ENCODE measurements at regions not wholly inside any gene's neighbourhood (a gene's known extent, or its start where the extent isn't known, plus 50 kb on each side); places are given as distances from the start of the nearest gene placed in this dataset.

DNA sequence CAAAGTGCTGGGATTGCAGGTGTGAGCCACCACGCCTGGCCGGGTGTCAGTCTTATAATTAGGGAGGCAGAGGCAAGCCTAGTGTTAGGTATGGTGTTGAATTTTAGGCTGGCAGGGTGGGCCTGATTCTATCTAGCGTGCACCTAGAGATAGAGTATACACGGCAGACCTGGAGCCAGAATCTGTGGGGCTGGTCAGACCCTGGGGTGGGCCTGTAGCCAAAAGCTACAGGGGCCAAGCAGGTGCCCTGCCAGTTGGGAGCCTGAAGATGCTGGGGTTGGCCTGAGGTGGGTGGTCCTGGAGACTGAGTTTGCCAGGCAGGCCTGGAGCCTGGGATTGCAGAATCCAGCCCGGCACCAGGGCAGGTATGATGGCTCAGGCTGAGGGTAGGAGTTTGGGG is 1580.3 kb downstream of the ARAP2 start:
- DNase-seq: no peak

DNA sequence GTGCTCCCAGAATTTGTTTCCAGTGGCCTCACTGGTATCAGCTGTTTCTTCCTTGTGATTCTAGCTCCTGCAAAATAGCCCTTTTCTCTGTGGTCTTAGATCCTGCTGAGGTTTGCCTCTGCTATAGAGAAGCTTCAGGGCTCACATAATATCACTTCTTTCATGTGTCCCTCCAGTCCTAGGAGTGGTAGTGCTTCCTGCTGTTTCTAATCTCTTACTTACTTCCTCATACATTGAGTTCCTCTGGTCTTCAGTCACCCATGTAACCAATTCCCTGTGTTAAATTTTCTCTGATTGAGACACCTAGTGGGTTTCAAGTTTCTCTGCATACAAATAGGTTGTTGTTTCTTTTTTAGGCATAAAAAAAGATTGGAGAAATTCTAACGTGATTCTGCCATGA is 1567.9 kb downstream of the ARAP2 start:
- no peak for DNase-seq

DNA sequence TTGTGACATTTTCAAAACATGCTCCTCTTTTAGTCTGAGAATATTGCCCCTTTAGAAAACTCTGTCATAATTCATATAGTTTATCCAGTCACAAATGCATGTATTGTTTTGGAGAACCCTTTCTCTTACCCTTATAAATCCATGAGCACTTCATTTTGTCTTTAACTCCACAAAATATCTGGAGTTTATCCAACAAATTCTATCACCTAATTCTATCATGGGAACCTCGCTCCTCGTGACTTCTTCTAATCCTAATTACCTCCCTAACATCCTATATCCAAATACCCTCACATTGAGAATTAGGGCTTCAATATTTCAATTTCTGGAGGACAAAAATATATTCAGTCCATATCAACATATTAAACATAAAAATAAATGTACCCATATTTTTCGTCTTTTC is 1565.9 kb downstream of the ARAP2 start:
- no peak for DNase-seq

DNA sequence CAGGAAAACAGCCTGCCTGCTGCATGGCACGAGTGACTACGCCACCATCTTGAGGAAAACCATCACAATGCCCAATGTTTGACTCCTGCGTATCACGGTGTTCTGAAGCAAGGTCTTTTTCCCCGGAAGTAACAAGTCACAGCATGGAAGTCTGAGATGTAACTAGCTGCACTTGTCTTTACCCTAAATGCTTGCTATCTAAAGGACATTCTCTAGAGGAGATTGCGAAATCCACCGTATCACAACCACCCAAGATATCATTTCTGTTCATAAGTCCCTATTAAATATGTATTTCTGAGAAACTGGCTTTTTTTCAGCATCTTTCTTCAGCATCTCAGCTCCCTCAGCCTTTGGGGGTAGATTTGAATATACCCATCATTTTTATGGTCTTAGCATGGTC is 1565.1 kb downstream of the ARAP2 start:
- DNase-seq: no peak

DNA sequence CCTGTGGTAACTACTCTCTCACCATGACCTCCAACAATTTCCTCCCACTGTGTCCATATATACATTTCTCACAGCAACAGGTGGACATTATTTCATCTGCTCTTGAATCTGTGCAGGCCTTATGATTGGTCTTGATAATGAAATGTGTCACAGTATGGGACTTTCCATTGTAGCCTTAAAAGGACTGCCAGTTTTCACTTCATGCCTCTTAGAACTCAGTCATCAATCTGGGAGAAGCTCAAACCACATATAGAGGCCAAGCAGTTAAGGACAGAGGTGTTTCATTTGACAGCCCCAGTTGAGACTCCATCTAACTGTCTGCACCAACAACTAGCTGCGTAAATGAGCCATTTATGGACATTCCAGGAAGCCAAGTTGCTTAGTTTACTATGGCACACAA is 1534.8 kb downstream of the ARAP2 start:
- no peak for DNase-seq

DNA sequence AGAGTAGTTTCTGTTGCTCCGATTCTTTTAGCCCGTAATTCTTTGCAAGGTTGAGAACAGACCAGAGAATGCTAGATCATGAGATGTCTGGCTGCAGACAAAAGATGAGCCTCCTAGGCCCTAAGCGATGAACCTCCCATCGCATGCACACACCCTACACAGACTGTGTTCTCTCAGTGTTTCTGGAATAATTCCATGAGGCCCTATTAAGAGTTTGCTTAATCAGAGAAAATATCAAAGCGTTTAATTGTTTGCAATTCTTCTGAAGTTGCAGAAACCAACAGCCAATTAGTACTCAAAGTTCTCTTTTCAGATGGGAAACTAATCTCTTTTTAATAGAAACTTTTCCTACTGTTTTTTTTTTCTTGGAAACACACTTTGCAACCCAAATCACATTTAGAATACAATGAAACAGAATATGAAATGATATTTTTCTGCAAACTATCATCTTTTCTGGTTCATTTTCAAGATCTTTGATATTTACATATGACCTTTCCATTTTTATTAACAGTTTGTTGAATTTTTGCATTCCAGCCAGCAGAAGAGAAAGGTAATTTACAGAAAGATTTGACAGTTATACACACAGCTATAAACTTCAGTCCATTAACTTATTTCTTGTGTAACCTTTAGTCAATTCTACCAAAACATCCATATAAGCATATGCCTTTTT is 1525.6 kb downstream of the ARAP2 start:
- DNase-seq: no peak

DNA sequence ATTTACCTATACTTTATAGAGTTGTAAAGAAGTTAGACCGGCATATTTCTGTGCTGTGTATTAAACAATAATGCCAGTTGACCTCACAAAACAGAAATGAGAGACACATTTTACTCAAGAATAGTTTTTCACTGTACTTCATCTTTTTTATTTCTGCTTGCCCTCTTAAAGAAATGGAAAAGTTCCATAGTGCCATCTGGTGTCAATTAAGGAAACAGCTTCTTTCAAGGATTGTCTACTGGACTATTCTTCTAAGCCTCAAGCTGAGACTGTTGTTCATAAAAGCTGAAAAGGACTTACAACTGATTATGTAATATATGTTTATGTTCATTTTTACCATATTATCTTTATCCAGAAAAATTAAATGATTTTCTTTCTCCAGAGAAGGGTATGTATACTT is 1523.7 kb downstream of the ARAP2 start:
- DNase-seq: peak; percentile 56

DNA sequence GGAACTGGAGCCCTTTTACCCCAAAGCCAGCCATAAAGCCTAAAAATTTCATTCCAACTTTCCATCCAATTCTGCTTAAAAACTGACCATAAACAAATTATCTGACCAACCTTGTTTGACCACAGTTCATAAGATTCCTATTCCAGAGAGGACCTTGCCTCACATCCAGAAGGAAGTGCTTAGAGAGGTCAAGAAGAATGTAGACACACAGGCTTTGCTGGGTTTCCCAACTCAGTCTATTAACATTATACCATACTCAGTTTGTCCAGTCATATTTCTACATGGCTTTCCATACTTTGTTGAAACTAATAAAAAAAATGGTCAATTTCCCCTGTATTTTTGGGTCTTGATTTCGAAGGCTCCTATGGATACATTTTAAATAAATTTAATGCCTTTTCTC is 1522.5 kb downstream of the ARAP2 start:
- no peak for DNase-seq

DNA sequence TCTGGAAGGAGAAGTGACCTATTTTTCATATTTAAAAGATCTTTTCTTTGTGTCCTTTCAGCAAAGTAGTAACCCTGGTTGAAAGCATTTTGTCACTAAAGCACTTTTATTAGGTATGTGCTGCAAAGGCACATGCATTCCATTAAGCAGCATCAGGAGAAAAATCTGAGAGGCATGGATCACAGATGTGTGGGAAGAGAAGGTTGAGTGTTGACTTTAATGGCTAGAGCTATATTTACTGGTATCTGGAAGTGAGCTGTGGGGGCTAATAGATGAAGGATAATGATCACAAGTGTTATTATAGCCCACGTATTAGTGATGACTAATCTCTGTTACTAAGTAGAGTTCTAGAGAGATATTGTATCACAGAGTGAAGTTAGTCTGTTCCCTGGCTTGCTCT is 1520.7 kb downstream of the ARAP2 start:
- DNase-seq: no peak

DNA sequence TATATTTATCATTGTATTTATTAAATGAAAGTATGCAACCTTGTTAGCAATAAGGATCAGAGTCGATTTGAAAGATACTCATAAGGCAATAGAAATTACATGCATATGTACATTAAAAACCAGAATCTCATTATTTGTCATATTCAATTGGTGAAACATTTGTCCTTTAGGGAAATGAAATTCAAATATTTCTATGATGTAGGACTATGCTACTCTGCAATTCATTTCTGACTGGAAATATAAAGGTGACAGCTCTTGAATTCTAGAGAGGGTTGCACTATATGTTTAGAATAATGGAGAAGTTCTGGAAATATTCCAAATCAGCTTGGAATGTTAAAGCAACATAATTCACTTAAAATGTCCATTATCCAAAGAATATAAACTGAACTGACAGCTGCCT is 1519.8 kb downstream of the ARAP2 start:
- DNase-seq: no peak

DNA sequence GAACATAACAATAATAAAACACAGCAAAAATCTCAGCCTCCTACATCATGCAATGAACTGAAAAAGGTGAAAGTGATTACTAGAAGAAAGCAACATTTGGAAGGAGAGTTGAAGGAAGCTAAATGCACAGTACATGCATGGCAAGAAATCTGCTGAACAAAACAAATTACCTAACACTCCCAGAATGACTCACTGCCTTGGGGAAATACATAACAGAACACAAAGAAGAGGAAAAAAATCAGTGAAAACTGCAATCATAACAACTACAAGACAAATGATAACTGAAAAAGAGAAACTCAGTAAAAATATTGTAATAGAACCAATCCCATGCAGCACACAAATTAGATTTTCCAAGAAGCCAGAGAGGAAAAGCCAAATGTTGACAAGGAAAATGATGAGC is 1513.2 kb downstream of the ARAP2 start:
- peak; percentile 35 for DNase-seq

DNA sequence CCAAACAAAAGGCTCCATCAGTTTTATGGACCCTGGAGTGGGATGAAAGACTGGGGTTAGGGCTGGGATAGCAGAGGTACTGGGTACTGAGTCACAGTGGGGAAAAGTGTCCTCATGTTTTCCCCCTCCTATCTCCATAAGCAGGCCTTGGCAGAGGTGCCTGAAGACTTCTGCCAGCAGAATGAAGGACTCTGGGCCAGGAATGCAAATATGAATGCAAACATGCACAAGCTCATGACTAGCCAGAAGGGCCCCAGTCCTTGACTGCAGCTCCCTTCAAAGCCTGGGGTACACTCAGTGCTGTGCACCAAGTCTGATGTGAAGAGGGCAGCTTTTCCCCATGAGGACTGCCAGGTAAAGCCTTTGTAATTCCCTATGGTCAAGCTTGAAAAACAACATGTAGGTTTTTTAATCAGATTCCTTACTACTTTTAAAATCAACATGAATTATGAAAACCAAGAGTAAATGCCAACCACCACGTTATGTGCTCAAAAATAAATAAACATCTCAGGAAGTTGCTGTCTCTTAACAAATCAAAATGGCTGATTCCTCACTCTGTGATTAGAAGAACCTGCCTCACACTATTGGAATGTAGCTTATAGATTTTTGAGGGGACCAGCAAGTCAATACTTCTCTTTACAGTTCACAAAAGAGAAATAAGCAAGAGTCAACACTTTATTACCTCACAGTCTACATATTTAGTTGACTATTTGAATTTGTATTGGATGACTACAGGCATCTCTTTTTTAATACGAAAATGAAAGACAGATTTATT is 1512.0 kb downstream of the ARAP2 start:
- DNase-seq: no peak

DNA sequence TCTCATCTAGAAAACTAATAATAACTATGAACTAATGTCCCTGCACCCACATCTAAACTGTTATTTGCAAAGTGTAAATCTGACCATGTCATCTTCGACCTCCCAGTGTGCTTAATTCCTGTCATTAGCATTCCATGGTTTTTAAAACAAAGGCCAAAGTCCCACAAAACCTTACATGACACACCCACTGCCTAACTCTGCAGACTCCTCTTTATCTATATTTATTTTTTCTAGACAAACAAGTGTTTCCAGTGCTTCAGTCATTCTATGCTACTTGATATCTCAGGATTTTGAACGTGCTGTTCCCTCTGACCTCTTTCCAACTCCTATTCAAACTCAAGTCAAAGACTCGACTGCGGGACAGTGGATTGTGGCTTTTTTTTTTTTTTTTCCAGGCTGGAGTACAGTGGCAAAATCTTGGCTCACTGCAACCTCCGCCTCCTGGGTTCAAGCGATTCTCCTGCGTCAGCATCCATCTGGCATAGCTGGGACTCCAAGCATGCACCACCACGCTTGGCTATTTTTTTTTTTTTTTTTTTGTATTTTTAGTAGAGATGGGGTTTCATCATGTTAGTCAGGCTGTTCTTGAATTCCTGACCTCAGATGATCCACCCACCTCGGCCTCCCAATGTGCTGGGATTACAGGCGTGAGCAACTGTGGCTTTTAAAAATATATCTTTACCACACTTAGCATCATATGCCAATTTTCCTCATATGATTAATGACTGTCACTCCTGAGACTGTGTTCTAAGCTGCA is 1511.0 kb downstream of the ARAP2 start:
- no peak for DNase-seq

DNA sequence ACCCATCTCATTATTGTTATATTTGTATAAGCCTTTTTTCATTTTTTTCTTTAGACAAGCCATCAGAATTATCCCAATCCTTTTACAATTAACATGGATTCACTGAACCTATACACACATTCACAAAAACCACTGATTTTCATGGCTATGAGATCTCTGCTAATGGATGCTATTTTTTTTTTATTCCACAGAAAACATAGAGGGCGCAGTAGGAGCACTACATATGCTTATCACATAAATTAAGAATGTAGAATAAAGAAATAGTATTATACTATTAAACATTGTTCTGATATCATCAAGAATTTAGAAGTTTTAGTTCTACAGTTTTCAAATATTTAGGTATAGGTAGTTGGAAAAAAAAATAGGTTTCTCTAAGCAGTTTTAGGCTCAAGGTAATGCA is 1477.4 kb downstream of the ARAP2 start:
- DNase-seq: no peak

DNA sequence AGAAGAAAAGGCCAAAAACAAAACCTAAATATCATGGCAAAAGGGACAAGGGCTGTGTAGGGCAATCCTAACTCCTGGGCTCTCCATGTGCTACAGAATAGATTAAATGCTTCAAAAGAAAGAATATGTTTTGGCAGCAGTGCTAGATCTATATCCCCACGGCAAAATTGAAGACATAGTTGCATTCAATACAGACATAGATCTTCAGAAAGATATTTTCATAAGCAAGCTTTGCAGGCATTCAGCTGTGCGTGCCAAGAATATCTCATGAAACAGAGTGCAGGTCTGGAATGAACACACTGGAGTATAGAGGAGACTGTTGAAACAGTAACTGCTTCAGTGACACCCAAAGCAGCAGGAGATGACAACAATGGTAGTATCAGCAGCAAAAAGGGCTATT is 1476.9 kb downstream of the ARAP2 start:
- no peak for DNase-seq

DNA sequence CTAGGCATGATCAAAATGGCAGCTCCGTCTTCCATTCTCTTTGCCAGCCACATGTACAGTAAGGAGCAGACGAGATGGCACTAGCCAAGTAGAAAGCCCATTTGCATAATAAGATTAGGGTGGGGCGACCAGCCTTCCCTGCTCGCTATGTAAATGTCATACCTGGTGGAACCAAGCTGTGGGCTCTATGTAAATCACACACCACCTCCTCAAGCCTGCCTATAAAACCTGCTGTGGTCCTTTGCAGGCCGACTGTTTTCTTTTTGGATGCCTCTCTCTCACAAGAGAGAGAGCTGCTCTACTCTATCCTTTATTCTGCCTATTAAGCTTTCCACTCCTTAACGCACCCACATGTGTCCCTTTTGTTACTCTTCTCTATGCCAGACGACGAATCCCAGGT is 1472.7 kb downstream of the ARAP2 start:
- DNase-seq: no peak

DNA sequence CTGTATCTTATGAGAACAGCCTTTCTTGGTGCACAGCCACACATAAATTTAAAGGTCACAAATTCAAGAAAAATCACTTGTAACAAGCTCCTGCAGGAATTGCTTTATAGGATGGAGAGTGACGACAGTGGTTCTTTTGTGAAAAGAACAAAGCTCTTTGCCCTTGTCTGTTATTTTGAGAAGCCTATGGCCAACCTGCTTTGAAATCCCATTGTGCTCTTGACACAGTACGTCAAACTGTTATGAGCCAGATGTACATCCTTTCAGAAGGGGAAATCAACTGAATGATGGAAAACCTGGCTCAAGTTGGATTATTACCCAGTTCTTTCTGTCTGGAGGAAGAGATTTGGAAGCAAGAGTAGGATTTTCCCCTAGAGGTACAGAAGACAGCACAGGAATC is 1454.2 kb downstream of the ARAP2 start:
- DNase-seq: no peak

DNA sequence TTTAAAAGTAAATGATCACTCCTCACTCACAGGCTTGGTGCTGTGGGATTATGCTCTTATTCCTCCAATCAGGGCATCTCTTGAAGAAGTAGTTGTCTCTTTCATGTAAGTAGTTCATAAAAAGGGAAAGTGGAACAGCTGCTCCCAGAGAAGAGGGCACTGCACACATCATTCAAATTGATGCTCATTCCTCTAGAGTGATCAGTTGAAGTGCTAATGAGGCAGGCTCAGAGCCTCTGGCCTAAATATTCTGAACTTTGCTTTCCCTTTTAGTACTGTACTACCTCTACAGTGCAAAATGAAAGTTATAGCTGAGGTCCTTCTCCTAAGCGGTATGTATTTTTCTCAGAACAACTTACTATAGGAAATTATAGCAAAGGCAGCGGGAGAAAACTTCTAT is 1453.1 kb downstream of the ARAP2 start:
- DNase-seq: no peak

DNA sequence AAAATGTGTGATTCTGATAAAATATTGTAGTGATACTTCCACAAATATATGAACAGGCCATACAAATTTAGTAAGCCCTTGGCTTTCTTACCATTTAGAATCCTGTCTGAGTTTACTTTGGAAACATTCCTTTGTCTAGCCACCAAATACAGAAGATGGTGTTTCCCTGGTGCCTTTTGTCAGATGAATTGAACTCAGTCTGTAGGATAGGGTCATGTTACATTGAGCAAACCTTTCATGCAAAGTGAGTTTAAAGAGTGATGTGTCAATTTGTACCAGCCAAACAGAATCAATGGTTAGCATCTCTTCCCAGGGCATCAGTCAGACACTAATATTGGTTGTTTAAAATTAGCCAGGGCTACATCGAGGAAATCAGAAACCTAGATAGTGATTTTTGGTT is 1443.4 kb downstream of the ARAP2 start:
- DNase-seq: no peak

DNA sequence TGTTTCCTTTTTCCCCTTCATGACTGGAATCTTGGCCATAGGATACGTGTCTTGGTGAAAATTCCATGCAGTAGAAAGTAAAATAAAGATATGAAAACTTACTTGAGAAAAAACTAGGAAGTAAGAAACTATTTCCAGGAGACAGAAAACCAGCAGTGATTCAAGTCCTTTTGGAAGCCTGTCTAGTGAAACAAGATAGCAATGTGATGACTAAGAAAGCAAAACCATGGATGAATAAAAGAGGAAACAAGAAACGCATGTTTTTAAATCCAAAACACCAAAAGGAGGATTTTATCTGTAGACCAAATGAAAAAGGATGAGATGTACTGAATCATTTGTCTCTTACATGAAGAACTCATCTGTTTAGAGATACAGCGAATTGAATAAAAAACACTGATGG is 1430.0 kb downstream of the ARAP2 start:
- no peak for DNase-seq

DNA sequence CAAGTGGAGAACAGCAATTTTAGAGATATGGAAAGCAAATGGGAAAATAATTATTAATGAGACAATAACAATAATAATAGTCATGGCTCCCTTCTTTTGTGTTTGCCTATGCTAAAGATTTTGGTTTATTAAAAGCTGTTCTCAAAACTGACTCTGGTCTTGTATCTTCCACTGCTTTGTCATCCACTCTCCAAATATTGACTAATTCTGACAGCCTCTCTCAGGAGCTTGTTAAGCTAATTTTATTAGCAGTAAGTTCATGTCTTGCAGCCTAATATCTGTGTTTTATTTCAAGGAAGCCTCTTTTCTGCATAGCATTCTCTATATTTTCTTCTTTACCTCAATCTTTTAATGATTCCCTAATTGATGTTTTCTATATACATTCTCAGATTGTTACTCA is 1419.8 kb downstream of the ARAP2 start:
- no peak for DNase-seq

DNA sequence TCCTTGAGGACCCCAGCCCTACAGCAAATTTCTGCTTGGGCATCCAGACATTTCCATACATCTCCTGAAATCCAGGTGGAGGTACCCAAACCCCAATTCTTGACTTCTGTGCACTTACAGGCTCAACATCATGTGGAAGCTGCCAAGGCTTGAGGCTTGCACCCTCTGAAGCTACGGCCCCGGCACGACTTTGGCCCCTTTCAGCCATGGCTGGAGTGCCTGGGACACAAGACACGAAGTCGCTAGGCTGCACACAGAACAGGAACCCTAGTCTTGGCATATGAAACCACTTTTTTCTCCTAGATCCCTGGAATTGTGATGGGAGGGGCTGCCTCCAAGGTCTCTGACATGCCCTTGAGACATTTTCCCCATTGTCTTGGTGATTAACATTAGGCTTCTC is 1417.7 kb downstream of the ARAP2 start:
- no peak for DNase-seq

DNA sequence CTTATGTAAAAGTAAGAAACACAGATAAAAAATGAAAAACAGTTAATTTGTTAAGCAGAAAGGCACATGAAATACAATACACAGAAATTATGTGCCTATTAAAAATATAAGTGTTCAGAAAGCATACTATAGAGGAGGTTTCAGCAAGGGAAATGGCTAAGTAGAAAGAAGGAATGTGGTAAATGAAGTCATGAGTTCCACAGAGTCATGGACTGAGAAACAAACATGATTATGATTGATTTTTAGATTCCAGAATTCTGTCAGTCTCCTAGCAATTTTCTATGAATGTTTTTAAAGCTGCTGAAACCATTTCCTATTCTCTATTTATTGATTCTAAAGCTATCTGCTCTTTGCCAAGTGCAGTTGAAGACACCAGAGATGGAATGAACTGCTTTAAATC is 1398.4 kb downstream of the ARAP2 start:
- DNase-seq: peak; percentile 17

DNA sequence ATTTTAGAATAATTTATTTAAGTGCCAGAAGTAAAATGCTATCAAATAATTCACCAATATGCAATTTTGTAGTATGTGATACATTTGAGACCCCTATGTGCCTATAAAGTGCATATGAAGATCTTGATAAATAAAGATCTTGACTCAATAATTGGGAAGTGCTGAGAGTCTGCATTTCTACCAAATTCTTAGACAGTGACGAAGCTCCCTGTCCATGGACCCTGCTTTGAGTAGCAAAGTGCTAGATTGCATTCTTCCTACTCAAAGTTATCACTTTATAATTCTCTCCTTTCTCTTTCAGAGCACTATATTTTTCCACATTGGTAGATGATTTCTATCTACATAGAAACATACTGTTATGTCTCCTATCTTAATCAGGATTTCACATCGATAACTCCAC is 1393.9 kb downstream of the ARAP2 start:
- peak; percentile 3 for DNase-seq
